Stimulated activated CD8-positive, alpha-beta memory T cell treated with anti-CD3 and anti-CD28 coated beads, Interleukin-12 subunit alpha, Interleukin-12 subunit beta, amount 100 ng/mL, for 24 hours (primary cell): ENCODE measurements at regions not wholly inside any gene's neighbourhood (a gene's known extent, or its start where the extent isn't known, plus 50 kb on each side); places are given as distances from the start of the nearest gene placed in this dataset.
"Not testable (repeated sequence)": the region's sequence is repeated elsewhere in the genome, so short reads cannot be mapped to it uniquely, and the experiment has no call there.

Experiments
- DNase-seq: peaks from one replicate; pipeline ENCODE4 v3.0.0-alpha.2; 2020; ENCODE audit errors: extremely low read depth

DNA sequence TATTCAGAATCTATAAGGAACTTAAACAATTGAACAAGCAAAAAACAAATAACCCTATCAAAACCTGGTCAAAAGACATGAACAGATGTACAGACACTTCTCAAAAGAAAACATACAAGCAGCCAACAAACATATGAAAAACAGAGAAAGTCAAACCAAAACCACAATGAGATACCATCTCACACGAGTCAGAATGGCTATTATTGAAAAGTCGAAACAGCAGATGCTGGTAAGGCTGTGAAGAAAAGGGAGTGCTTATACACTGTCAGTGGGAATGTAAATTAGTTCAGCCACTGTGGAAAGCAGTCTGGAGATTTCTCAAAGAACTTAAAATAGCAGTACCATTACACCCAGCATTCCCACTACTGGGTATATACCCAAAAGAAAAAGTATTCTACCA, 520.1 kb downstream of the LTN1 start:
- not testable (repeated sequence) for DNase-seq

DNA sequence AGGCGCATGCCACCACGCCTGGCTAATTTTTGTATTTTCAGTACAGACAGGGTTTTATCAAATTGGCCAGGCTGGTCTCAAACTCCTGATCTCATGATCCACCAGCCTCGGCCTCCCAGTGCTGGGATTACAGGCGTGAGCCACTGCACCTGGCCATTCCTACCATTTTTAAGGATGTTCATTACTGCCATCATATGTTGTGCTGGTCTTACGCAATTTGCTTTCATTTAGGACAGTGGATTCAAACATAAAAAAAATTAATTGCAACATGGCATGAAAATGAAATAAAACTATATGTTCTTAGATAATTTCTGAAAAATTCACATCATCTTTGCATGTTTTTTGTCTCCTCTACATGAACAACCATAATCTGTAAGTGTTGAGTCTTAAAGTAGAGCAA, 527.7 kb downstream of the LTN1 start:
- no peak for DNase-seq

DNA sequence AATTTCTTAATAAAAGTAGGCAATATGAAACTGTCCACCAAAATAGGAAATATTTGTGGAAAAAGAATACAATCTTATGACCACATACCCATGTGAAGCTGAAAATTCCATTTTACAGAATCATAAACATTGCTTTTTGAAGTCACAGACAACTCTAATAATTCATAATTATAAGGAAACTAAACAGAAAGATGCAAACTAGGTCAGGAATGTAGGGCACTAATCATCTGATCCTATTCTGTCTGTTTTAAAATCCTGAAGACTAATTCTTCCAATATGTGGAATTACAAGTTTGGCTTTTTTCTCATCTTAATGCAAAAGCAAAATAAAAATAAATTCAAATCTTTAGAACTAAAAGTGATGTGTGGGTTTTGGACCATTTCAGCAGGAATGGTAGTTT, 528.6 kb downstream of the LTN1 start:
- DNase-seq, result no peak

DNA sequence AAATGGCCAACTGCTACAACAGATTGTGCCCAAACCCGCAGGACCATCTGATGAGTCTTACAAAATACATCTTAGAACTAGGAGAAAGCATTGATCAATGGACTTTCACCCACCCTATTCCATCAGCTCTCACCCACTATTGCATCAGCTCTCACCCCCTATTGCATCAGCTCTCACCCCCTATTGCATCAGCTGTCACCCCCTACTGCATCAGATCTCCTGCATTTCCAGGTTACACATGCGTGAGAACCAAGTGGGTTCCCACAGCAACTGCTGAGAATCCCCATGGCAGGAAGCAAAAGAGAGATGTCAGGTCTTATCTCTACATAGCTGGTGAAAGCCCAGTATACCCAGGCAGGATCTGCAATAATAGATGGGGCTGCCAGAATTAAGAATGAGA, 533.5 kb downstream of the LTN1 start:
- DNase-seq, result no peak

DNA sequence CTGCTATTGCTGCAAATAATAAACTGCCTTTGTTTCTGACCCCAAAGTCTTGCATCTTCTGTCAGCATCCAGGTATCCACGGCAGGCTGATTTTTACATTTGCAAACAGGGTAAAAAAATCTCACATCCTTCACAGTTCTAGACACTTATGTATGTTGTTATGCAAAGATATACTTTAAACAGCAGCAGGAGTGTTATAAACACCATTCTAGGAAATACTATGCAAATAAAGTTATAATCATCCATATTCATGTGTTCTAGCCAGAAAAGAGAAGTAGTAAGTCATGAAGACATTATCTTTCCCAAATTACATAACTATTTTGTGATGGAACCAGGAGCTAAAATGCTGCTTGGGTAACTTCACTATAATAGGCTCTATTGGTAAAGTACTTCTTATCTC, 534.2 kb downstream of the LTN1 start:
- DNase-seq, result no peak

DNA sequence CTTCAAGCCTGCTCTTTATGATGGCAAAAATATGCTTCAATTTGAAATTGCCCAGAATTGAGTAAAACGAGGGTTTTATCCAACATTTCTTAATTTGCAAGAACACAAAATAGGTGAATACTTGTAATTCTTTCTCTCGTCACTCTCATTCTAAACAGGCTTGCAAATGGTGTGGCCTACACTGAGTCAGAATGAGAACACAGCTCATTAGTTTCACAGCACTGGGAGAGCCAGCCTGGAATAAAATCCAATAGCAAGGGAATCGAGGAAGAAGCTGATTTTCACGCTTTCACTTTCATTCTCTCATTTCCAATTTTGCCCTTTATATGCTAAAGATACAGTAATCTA, 537.5 kb downstream of the LTN1 start:
- DNase-seq, result no peak

DNA sequence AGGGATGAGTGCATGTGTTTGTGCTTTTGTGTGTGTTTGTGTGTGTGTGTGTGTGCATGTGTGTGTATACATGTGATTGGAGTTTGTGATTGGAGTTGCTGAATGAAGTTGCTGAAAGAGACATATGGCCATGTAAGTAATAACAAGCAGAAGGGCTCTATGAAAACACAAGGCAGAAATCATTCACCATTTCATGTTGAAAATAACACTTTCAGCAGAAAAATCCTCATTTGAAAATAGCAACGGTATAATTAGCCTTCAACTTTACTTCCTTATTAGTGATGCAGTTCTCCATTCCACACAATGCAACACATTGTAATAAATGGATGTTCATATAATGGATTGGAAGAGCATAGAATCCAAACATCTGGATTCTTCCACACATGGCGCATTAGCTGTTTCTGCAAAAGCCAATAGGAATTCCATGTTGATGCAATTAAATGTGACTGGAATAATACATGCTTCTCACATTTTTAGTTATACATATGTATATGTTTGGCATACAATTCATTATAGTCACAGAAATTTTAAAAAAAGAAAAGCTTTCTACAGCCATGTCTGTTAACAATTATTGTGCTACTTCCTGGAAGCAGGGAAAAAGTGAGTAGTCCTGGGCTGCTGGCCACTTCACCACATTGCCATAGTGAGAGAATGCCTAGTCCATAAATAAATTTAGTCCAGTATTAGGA, 538.0 kb downstream of the LTN1 start:
- no peak for DNase-seq

DNA sequence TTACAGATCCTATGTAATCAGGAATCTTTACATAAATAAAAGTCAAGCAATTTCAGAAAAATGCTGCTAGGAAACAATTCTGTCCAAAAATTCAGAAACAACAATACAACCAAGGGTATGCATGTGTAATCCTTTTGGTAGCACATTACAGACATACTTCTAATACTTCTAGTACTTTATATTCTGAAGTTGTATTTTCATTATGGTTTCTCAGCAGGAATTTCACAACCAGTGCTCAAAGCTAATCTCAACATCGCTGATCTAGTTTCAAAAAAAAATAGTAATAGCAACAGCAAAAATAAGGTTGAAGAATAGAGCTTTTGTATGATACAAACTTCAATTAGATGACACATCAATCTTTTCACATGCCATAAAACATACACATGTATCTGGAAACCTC, 545.2 kb downstream of the LTN1 start:
- no peak for DNase-seq

DNA sequence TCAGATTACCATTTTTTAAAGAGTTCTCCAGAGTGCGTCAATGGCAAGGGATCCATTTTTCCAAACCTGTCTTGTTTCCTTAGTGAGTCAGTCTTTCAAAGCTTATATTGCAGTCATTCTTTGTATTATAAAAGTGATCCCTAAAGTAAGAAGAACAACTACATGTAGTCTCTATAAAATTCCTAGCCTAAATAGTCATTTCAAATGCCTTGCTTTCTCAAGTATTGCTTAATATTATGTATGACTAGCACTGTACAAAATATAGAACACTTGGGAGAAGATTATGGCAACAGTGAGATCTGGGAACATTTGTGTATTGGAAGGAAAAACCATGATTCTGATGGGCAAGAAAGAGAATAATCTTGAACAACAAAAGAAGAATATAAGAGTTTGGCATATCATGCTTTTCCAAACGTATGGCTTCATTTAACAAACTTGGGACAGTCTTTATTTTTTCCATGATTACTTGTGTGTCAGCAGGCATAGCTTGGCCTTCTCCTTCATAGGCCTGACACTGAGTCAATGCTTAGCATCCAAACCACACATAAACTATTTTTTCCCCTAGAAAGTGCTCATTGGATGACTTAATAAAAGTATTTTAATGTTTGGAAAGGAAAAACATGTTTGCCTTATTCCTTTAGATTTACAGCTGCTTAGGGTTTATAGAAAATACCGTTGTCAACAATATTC, 547.4 kb downstream of the LTN1 start:
- no peak for DNase-seq

DNA sequence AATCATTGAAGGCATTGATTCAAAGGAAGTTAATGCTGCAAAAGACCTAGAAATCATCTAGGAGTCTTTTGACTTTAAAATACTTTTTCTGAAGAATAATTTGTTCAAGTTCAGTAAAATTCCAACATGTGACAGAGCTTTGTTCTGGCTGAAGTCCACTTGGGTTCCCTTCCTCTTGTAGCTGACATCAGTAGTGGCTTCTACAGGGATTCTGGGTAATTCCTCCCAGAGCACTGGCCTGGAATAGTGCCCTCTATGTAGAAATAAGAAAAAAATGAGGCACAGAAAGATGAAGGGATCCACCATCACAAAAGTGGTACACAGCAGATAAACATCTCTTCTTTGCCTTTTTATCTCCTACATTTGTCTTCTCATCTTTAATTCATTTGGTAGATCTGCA, 548.1 kb downstream of the LTN1 start:
- no peak for DNase-seq

DNA sequence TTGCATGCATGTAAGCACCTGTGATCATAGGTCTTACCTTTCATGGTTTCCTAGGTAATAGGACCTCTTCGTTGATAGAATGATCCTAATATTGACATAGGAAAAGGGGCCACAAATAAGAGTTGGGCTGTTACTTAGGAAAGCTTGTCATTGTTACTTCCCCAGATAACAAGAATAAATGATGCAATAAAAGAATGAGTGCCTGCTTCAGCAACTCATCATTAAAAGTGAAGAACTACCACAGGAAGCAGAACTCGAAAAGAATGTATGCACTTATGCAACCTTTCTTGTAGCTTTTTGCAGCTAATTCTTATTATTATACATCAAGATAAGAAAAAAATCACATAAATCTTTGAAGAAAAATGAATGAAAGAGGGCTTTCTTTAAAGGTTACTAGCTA, 548.6 kb downstream of the LTN1 start:
- DNase-seq, result no peak

DNA sequence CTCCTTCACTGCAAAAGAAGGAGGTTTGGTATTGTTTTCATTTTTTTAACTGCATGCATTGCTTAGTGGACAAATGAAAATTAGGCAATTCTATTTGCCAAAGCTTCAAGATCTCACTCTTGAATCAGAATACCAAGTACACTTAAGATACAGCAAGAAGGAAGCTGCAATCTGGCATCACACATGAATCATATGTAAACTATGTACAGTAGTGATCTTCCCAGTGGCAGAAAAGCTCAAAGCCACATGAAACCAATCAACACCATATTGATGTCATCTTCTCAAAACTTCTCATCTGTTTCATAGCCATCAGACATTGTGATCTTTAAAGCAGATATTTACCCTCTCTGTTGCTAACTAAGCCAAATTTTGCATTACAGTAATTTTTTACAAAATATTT, 550.1 kb downstream of the LTN1 start:
- DNase-seq, result no peak

DNA sequence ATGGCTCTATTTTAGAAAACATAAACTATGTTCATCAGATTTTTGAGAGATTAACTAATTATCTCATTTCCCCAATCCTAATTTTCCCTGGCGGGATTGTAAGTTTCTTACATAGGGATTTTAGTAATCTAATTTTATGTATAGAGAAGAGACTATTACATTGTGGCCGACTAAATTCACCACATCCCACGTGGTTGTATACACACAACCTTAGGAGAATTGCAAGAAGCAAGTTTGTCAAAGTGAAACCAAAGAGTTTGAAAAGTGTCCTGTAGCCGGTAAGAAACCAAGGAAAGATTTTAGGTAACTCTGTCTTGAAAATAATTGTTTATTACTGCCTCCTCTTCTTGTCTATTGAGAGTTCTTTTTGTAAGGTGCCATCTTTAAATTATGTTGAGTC, 550.6 kb downstream of the LTN1 start:
- DNase-seq, result no peak

DNA sequence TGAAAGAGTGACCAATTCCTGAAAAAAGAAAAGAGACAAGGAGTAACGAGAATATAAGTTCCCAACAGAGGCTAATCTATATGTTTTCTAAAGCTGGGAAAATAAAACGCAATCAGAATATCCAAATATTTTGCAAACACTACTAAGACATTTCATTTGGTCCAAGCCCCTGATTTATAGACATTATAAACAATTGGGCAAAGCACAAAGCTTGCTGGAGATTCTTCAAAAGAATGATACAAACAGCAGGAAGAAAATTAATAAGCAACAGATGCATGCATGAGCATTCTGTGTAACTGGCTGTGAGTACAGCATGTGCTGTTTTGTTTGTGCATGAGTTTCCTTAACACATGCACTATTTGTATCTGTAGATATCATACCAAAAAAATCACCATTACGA, 552.9 kb downstream of the LTN1 start:
- DNase-seq, result no peak

DNA sequence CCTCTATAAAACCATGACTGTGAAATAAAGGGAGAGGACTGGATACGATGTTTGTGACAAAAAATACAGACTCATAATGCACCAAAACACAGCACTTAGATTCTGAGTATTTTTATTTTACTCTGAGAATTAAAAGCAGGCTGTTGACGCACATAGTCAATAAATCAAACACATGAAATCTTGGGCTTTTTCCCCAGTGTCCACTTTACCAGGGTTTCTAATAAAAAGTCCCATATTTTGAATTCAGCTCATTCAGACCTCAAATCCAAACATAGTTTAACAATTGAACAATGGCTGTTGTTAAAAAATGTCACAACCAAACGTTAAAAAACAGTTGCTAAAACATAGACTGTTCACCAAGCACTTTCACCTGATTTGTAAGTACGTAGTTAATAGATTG, 553.4 kb downstream of the LTN1 start:
- no peak for DNase-seq

DNA sequence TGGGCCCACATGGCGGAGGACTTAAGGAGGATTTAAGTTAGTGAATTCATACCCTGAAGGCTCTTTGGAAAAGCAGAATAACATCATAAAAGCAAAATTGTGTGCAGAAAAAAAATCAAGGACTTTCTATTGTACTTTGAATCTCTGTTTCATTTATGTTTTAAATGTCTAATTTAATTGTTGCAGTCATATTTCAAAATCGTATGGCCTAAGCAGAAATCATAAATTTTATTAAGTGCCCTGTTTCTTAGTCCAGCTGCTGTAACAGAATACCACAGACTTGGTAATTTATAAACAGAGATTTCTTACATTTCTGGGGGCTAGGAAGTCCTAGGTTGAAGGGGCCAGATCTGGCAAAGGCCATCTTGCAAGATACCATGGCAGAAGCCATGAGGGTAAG, 555.6 kb downstream of the LTN1 start:
- DNase-seq, result no peak

DNA sequence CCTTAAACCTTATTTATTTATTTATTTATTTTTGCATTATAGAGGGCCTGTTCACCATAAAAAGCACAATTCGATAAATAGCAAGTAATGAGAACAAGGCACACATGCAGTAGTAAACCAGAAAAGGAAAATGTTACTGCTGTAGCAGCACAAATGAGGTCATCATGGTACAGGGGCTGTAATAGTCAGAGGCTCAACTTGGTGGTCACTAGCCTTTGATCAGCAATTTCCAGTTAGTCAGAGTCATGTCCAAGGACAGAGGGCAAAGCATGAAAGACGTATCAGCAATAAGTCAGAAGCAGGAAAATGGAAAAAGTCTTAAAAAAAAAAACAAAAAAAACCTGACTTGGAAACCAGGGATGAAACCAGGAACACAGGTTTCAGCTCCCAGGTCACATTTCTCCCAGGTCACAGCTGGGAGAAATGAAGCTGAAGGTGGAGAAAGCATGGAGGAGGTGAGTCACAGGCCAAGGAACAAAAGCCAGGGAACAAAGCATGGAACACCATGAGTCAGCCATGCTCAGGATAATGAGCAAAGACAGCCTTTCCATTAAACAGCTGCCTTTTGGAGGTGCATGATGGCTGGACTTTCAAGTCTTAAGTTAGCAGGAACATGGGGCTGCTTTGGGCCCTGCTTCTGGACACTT, 556.3 kb downstream of the LTN1 start:
- DNase-seq, result no peak

DNA sequence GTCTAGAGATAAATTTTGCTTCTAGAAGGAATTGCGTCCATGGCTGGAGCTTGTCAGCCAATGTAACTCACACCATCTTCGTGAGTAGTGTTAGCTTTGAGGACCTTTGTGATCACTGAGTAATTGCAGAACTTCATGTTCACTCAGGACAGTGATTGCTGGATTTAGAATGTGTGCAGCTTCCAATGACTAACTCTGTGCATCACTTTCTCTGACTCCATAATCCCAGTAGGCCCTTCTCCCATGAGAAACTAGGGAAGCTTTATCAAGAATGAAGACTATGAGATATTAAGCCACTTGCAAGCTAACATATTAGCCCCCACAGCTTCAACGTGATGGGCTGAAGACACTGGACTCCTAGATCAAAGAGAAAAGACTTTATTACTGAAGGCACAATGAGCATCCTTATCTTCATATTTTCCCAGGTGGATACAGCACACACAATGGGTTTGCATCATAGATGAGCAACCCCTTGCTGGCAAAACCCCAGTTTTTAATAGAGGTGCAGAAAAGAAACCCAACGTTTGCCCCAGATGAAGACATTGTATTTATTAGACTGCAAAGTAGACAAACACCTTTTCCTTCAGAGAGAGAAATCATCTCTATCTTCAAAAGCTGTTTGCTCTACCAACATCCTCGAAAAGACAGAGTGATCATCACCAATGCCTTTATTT, 561.0 kb downstream of the LTN1 start:
- no peak for DNase-seq

DNA sequence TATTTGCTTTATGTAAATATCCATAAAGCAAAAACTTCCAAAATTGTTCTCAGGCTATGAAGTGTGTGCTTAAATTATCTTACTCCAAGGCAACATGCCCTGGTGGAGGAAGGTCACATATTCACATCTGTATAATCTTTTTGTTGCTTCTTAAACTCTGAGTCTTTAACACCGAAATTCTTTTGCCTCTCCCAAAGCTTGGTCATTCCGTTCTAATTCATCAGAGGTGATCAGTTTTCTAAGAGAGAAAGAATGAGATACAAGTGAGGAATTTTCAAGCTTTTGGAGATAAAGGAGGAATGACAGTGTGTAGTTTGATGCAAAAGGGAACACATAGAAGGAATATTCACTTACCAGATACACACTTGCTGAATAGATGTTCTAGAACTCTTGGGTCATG, 561.7 kb downstream of the LTN1 start:
- no peak for DNase-seq

DNA sequence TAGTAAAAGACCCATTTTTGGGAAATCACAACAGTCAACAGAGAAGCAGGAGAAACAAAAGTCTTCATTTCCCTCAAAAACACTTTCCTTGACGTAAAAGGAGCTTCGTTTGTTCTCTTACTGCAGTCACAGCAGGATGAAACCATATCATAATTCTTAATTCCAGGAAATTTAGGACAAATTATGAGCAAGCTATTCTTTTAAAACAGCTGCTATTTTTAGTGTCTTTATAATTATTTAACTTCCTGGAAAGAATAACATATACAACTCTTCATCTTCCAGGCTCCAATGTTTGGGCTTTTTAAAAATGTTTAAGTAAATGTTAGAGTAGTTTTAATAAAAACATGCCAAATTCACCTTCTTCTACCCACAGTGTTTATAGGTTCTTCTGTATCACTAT, 563.5 kb downstream of the LTN1 start:
- no peak for DNase-seq

DNA sequence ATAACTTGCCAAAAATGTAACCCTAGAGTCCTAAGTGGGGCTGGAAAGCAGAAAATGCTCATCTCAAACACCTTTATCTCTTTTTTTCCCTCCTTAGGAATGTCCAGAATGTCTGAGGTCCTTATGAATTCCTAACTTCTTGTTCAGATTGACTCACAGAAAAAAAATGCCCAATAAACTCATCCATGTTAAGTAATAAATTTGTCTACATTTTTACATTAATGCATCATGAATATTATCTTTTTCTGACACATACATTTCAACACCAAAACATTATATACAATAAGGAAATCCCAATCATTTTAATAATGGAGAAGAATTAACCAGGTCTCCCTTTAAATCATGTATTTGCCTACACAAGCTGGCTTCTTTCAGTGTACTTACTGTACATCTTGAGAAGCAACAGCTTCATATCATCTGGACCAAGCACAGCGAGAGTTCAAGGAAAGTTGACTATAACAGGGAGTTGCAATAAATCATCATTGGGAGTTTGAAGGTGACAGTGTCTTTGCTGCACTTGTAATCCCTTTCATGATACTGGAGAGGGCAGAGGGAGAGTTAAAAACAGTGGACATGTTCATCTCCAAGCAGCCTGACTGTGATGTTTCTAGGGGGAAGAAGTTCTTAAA, 565.2 kb downstream of the LTN1 start:
- no peak for DNase-seq

DNA sequence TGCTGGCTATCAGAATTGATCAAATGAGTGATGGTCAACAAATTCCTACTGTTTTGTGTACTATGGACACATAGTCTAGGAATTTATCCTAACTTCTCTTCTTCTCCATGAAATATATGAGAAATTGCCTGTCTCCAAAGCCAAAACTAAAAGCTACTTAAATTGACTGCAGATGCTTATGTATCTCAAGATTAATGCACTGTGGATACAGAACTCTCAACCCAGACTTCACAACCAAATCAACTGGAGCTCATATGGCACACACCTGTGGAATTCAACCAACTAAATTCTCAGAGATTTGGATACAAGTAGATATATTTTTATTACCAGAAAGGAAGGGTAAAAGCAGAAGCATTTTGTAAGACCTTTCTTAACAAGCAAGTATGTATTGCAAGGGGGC, 566.1 kb downstream of the LTN1 start:
- no peak for DNase-seq
